HEK293T (cell line): ENCODE measurements at regions not wholly inside any gene's neighbourhood (a gene's known extent, or its start where the extent isn't known, plus 50 kb on each side); places are given as distances from the start of the nearest gene placed in this dataset.

ENCODE experiments used
- ARNT ChIP-seq: fragments of 450-650 bp; IDR thresholded peaks from 2 replicates; pipeline ENCODE4 v1.6.1; 2017; ENCODE audit warnings: mild to moderate bottlenecking
- BHLHE40 ChIP-seq: fragments of 450-650 bp; IDR thresholded peaks from 2 replicates; pipeline ENCODE4 v1.6.1; 2016; ENCODE audit warnings: mild to moderate bottlenecking, moderate library complexity, borderline replicate concordance
- ELF4 ChIP-seq: fragments of 450-650 bp; IDR thresholded peaks from 2 replicates; pipeline ENCODE4 v1.6.1; 2017; ENCODE audit warnings: antibody characterized with exemption
- FOXK2 ChIP-seq: fragments of 450-650 bp; IDR thresholded peaks from 2 replicates; pipeline ENCODE4 v1.6.1; 2016; ENCODE audit warnings: mild to moderate bottlenecking
- FOXM1 ChIP-seq: fragments of 450-650 bp; IDR thresholded peaks from 2 replicates; pipeline ENCODE4 v1.6.1; 2017; ENCODE audit warnings: mild to moderate bottlenecking, borderline replicate concordance
- HDGF ChIP-seq: fragments of 450-650 bp; IDR thresholded peaks from 2 replicates; pipeline ENCODE4 v1.6.1; 2017; ENCODE audit warnings: antibody characterized with exemption, borderline replicate concordance
- LEF1 ChIP-seq: fragments of 450-650 bp; IDR thresholded peaks from 2 replicates; pipeline ENCODE4 v1.6.1; 2017; ENCODE audit warnings: mild to moderate bottlenecking, borderline replicate concordance
- NFRKB ChIP-seq: fragments of 450-650 bp; IDR thresholded peaks from 2 replicates; pipeline ENCODE4 v1.6.1; 2016; ENCODE audit warnings: mild to moderate bottlenecking, moderate library complexity
- PKNOX1 ChIP-seq: fragments of 450-650 bp; IDR thresholded peaks from 2 replicates; pipeline ENCODE4 v1.6.1; 2016
- SP1 ChIP-seq: fragments of 450-650 bp; IDR thresholded peaks from 2 replicates; pipeline ENCODE4 v1.6.1; 2017
- SUZ12 ChIP-seq: fragments of 450-650 bp; IDR thresholded peaks from 2 replicates; pipeline ENCODE4 v1.6.1; 2016; ENCODE audit warnings: mild to moderate bottlenecking
- TARDBP ChIP-seq: fragments of 450-650 bp; IDR thresholded peaks from 2 replicates; pipeline ENCODE4 v1.6.1; 2016

- TF ChIP-seq SUZ12 (no peak), ELF4 (no peak), SP1 (no peak), FOXM1 (no peak), NFRKB (no peak), FOXK2 (no peak), PKNOX1 (no peak), BHLHE40 (no peak), TARDBP (no peak), HDGF (no peak), LEF1 (no peak), ARNT (no peak)
Observed at GRCh38 chr4:147311956-147312355, 168.9 kb upstream of the EDNRA start.
